ENCODE measurements at regions not wholly inside any gene's neighbourhood (a gene's known extent, or its start where the extent isn't known, plus 50 kb on each side); places are given as distances from the start of the nearest gene placed in this dataset.
A peak's percentile ranks its signal among the peaks of the same experiment; 100 is the strongest.

- DNase-seq = no peak
Observed at GRCh38 chr12:107477947-107478610, 207.5 kb upstream of the PWP1 start.

DNA sequence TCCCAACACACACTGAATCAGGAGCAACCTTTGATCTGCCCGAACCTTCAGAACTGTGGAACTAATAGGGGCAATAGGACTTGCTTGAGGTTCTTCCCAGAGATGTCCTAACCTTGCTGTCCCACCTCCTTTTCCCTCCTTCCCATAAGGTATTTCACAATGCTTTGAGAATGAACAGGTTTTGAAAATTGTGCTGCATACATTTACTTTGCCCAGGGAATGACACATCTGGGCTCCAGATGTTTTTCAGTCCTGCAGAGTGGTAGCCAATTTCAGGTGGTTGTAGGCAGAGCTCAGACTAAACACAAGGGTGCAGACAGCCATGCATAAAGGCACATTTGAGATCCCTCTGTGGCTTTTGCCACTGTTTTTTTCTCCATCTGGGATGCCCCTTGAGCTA is 206.7 kb upstream of the PWP1 start:
- no peak for DNase-seq

- DNase-seq = no peak
Observed at GRCh38 chr12:107480836-107481608, 204.6 kb upstream of the PWP1 start.

DNA sequence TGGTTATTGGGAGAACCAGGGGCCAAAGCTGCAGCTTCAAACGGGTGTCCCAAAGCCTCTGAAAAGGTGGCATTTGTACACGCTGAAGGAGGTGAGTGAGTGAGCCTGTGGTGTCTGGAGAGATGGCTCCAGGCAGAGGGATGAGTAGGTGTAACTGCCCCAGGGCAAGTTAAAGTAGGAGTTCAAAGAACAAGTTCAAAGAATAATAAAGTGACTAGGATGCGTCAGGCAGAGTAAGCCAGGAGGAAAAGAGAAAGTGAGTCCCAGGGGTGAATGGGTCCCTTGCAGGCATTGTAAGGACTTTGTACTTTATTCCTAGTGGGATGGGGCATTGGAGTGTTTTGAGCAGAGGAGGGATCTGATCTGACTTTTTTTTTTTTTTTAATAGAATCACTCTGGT is 201.4 kb upstream of the PWP1 start:
- DNase-seq = no peak

GRCh38 chr12:107484941-107485340 is 200.7 kb upstream of the PWP1 start:
- no peak for DNase-seq

DNA sequence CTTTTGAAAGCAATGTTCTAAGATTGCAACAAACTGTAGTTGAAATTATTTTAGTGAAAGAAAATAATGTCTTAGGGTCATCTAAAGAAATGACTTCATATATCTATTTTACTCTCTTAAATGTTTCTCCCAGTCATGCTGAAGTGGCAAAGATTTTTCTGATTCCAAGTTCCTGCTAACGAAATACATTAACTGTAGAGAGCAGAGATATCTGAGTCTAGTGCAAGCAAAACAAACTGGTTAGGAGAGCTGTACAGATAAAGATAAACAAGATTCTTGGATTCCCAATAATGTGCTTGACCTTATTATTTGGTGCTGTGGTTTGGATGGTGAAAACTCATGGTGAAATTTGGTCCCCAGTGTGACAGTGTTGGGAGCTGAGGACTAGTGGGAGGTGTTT is 199.9 kb upstream of the PWP1 start:
- no peak for DNase-seq

GRCh38 chr12:107486140-107486892 is 199.3 kb upstream of the PWP1 start:
- DNase-seq = no peak

GRCh38 chr12:107487011-107487680 is 198.5 kb upstream of the PWP1 start:
- no peak for DNase-seq

DNA sequence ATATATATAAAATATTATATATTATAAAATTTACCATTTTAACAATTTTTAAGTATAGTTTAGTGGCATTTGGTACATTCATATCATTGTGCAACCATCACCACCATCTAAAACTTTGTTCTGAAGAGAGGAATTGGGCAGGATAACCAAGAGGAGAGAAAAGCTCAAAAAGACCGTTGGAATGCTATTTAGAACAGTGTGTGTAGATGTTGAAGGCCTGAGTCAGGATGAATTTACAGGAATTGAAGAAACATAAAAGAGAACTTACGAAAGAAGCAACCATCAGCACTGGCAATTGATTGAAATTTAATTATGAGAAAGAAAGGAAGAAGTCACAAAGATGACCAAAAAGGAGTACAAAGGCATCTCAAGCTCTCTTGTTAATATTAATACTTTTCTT is 196.9 kb upstream of the PWP1 start:
- no peak for DNase-seq

DNA sequence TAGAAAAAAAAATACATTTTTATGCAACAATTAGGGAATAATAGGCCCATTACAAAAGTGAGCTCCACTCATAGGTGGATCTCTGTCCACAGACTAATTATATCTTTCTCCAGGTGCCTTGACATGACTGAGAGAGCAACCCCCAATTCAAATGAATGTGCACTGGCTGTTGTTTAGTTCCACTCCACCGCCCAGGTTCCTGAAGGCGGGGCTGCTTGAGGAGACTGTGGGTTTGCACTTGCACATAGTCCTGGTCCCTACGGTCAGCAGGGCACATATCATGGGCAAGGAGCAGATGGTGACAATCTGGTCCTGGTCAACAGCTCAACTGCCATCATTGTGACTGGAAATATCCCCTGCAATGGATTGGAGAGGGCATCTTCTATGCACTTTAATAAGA is 195.6 kb upstream of the PWP1 start:
- no peak for DNase-seq

GRCh38 chr12:107491856-107492255 is 193.7 kb upstream of the PWP1 start:
- no peak for DNase-seq

- DNase-seq = peak in 1 of 2 donors; percentile 4
Observed at GRCh38 chr12:107492393-107493134, 193.0 kb upstream of the PWP1 start.

DNA sequence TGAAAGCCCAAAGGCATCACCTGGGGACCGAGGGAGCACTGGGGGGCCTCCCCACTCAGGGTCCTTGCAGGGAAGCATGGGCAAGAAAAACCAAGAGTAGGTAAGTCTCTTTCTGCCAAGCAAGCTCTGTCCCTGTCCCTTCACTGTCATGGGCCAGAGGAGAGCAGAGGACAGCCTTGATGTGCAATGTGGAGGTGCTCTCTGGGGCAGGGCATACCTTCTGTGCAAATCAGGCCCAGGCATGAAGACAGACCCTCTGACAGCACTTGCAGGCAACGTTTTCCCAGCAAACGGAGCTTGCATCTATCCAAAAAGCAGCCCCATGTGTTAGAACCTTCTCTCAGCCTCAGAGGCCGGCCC is 192.5 kb upstream of the PWP1 start:
- DNase-seq = no peak

- DNase-seq = no peak
Observed at GRCh38 chr12:107493666-107494065, 191.9 kb upstream of the PWP1 start.

- DNase-seq = no peak
Observed at GRCh38 chr12:107494331-107494730, 191.3 kb upstream of the PWP1 start.

GRCh38 chr12:107495604-107496003 is 190.0 kb upstream of the PWP1 start:
- DNase-seq = no peak

- no peak for DNase-seq
Observed at GRCh38 chr12:107497231-107497630, 188.4 kb upstream of the PWP1 start.

DNA sequence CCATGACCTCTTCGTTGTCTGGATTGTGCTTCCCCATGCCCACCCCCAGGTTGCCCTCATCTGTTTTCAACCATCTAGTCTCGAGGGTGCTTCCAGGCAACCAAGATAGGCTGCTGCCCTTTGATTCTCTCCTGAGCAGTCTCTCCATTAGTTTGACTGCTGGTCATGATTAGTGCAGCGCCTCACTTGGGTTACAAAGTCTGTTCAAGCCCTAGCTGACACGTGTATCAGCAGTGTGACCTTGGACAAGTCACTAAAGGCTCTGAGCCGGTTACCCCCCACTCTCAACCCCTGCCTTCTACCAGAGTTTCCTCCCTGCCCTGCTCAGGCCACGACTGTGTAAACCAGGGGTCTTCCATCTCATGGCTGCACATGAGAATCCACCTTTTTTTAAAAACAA is 185.3 kb upstream of the PWP1 start:
- DNase-seq = no peak

DNA sequence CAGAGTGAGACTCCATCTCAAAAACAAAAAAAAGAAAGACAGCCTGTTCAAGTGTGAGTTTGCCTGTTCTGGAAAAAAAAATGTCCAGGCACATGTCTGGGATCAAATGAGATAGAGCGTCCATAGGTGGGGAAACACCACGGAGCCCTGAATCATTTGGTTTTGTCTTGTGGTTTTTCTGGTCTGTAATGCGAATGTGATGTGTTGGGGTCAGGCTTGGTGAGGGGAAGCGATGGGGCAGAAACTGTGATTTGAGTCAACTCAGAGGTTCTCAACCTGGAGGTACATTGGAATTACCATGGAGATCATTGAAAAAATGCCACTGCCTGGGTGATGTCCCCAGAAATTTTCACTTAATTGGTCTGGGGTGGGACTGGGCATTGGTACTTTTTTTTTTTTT is 183.9 kb upstream of the PWP1 start:
- no peak for DNase-seq

- DNase-seq = no peak
Observed at GRCh38 chr12:107503129-107503855, 182.3 kb upstream of the PWP1 start.

GRCh38 chr12:107503887-107504885 is 181.4 kb upstream of the PWP1 start:
- DNase-seq = no peak
